PC-9 (cell line): ENCODE measurements at regions not wholly inside any gene's neighbourhood (a gene's known extent, or its start where the extent isn't known, plus 50 kb on each side); places are given as distances from the start of the nearest gene placed in this dataset.
"Not testable (repeated sequence)": the region's sequence is repeated elsewhere in the genome, so short reads cannot be mapped to it uniquely, and the experiment has no call there.

Experiments
- BruUV-seq: library from RNA; stranded (reverse); fragments of 400-500 nt; replicated peaks from 2 replicates; lab custom pipeline; 2021; lab: Mats Ljungman, UMichigan
- CTCF ChIA-PET: fragments of 300-600 bp; sonication (Branson Sonifier 250); formaldehyde crosslinking; loops from one replicate; lab custom pipeline; 2022; ENCODE audit warnings: antibody characterized with exemption; lab: Charles Lee
- POLR2A ChIA-PET: fragments of 300-600 bp; sonication (Branson Sonifier 250); formaldehyde crosslinking; loops from one replicate; lab custom pipeline; 2022; ENCODE audit warnings: antibody characterized with exemption; ENCODE audit not compliant: unreplicated experiment; lab: Charles Lee
- DNase-seq, 2 experiments: peaks; one replicate each; pipeline versions ENCODE4 v3.0.0 to v3.0.0-alpha.2; 2015 to 2022; ENCODE audit warnings: mixed read lengths in 1 of 2
- H2AFZ ChIP-seq: fragments of 200-600 bp; sonication (generic); 2 replicates; pipeline ENCODE4 v1.8.1; 2017; ENCODE audit warnings: antibody characterized with exemption
- H3F3A ChIP-seq: fragments of 200-600 bp; sonication (generic); 2 replicates; pipeline ENCODE4 v1.8.1; 2017; ENCODE audit warnings: antibody characterized with exemption, mild to moderate bottlenecking, low read depth; ENCODE audit not compliant: insufficient read depth
- H3K27ac ChIP-seq: fragments of 200-600 bp; sonication (generic); 2 replicates; pipeline ENCODE4 v1.6.1; 2016; ENCODE audit warnings: mixed run types
- H3K27me3 ChIP-seq: fragments of 200-600 bp; sonication (generic); 2 replicates; pipeline ENCODE4 v1.6.1; 2016; ENCODE audit warnings: low read depth, mixed run types; ENCODE audit not compliant: insufficient read depth
- H3K36me3 ChIP-seq: fragments of 200-600 bp; sonication (generic); 2 replicates; pipeline ENCODE4 v1.6.1; 2016; ENCODE audit warnings: low read depth, mixed run types
- H3K4me1 ChIP-seq: fragments of 200-600 bp; sonication (generic); replicated peaks from 2 replicates; pipeline ENCODE4 v1.6.1; 2016; ENCODE audit warnings: mixed run types; ENCODE audit not compliant: insufficient read depth
- H3K4me2 ChIP-seq: fragments of 200-600 bp; sonication (generic); 2 replicates; pipeline ENCODE4 v1.6.1; 2017; ENCODE audit warnings: mixed run types
- H3K4me3 ChIP-seq: fragments of 200-600 bp; sonication (generic); 2 replicates; pipeline ENCODE4 v1.6.1; 2016; ENCODE audit warnings: mixed run types
- H3K79me2 ChIP-seq: fragments of 200-600 bp; sonication (generic); 2 replicates; pipeline ENCODE4 v1.6.1; 2017; ENCODE audit warnings: low read depth, mixed run types
- H3K9me2 ChIP-seq: fragments of 200-600 bp; sonication (generic); 2 replicates; pipeline ENCODE4 v1.8.1; 2017; ENCODE audit warnings: mild to moderate bottlenecking; ENCODE audit not compliant: insufficient read depth
- H3K9me3 ChIP-seq: fragments of 200-600 bp; sonication (generic); 2 replicates; pipeline ENCODE4 v1.8.1; 2016; ENCODE audit warnings: low read depth; ENCODE audit not compliant: insufficient read depth
- H4K20me1 ChIP-seq: fragments of 200-600 bp; sonication (generic); 2 replicates; pipeline ENCODE4 v1.8.1; 2017; ENCODE audit not compliant: insufficient read depth
- EZH2 ChIP-seq: fragments of 200-600 bp; sonication (generic); IDR thresholded peaks from 2 replicates; pipeline ENCODE4 v1.8.0; 2017; ENCODE audit warnings: antibody characterized with exemption, low read depth
- intact Hi-C: fragments of 100-400 bp; cut with micrococcal nuclease; formaldehyde crosslinking; loops from one replicate; pipeline ENCODE4 v1.10.0; 2022; ENCODE audit not compliant: unreplicated experiment
- TF ChIP-seq, protein P1 (sequence below): fragments of 200-600 bp; sonication (generic); conservative IDR thresholded peaks from 2 replicates; pipeline ENCODE4 v1.6.1; 2017; ENCODE audit warnings: mixed run types, antibody characterized with exemption, mild to moderate bottlenecking, moderate library complexity

GRCh38 chr7:32761451-32762205 is 129.9 kb downstream of the KBTBD2 start:
- no TSS peak for BruUV-seq
- H3K27me3 ChIP-seq = no peaks in the 10 kb centered on the region
- no peaks in the 10 kb centered on the region for H3F3A ChIP-seq
- H3K9me2 ChIP-seq = no peaks in the 10 kb centered on the region
- POLR2A ChIA-PET = no interaction called here
- H3K4me3 ChIP-seq = no peak overlapping the region
- H3K4me2 ChIP-seq = no peak overlapping the region
- no peak overlapping the region for H3K27ac ChIP-seq
- CTCF ChIA-PET = no interaction called here
- TF ChIP-seq, protein P1, sequence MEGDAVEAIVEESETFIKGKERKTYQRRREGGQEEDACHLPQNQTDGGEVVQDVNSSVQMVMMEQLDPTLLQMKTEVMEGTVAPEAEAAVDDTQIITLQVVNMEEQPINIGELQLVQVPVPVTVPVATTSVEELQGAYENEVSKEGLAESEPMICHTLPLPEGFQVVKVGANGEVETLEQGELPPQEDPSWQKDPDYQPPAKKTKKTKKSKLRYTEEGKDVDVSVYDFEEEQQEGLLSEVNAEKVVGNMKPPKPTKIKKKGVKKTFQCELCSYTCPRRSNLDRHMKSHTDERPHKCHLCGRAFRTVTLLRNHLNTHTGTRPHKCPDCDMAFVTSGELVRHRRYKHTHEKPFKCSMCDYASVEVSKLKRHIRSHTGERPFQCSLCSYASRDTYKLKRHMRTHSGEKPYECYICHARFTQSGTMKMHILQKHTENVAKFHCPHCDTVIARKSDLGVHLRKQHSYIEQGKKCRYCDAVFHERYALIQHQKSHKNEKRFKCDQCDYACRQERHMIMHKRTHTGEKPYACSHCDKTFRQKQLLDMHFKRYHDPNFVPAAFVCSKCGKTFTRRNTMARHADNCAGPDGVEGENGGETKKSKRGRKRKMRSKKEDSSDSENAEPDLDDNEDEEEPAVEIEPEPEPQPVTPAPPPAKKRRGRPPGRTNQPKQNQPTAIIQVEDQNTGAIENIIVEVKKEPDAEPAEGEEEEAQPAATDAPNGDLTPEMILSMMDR = no peak
- TF ChIP-seq EZH2 = no peak
- H3K36me3 ChIP-seq = no peaks in the 10 kb centered on the region
- intact Hi-C loops = no loop called here
- H3K9me3 ChIP-seq = no peaks in the 10 kb centered on the region
- no peaks in the 10 kb centered on the region for H4K20me1 ChIP-seq
- no peaks in the 10 kb centered on the region for H3K4me1 ChIP-seq
- H3K79me2 ChIP-seq = no peaks in the 10 kb centered on the region
- no peak overlapping the region for H2AFZ ChIP-seq
- no peak for DNase-seq

GRCh38 chr7:32760755-32761154 is 130.8 kb downstream of the KBTBD2 start:
- H3F3A ChIP-seq, H3K36me3 ChIP-seq, BruUV-seq, H3K4me3 ChIP-seq, H3K27ac ChIP-seq, H2AFZ ChIP-seq, H3K4me2 ChIP-seq, H3K79me2 ChIP-seq, DNase-seq, H3K27me3 ChIP-seq, intact Hi-C loops, H3K9me3 ChIP-seq, H4K20me1 ChIP-seq, POLR2A ChIA-PET, H3K4me1 ChIP-seq, H3K9me2 ChIP-seq, CTCF ChIA-PET: not testable (repeated sequence)

GRCh38 chr7:32759859-32760258 is 131.7 kb downstream of the KBTBD2 start:
- H3K4me2 ChIP-seq, H2AFZ ChIP-seq, H3K4me3 ChIP-seq, H3K9me2 ChIP-seq, H3K27ac ChIP-seq, H3K4me1 ChIP-seq, H3K36me3 ChIP-seq, H3K9me3 ChIP-seq, intact Hi-C loops, H3K27me3 ChIP-seq, DNase-seq, CTCF ChIA-PET, H3K79me2 ChIP-seq, BruUV-seq, H3F3A ChIP-seq, H4K20me1 ChIP-seq, POLR2A ChIA-PET: not testable (repeated sequence)

DNA sequence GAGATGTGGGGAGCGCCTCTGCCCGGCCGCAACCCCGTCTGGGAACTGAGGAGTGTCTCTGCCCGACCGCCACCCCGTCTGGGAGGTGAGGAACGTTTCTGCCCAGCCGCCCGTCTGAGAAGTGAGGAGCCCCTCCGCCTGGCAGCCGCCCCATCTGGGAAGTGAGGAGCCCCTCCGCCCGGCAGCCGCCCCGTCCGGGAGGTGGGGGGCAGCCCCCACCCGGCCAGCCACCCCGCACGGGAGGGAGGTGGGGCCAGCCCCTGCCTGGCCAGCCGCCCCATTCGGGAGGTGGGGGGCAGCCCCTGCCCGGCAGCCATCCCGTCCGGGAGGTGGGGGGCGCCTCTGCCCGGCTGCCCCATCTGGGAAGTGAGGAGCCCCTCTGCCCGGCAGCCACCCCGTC is 137.7 kb downstream of the KBTBD2 start:
- H4K20me1 ChIP-seq, H3K9me2 ChIP-seq, H2AFZ ChIP-seq, H3K4me2 ChIP-seq, DNase-seq, H3K4me3 ChIP-seq, H3K79me2 ChIP-seq, H3K27me3 ChIP-seq, intact Hi-C loops, H3K36me3 ChIP-seq, POLR2A ChIA-PET, BruUV-seq, H3K27ac ChIP-seq, H3K9me3 ChIP-seq, H3K4me1 ChIP-seq, H3F3A ChIP-seq, CTCF ChIA-PET: not testable (repeated sequence)

GRCh38 chr7:32748337-32748736 is 143.2 kb downstream of the KBTBD2 start:
- H3K9me2 ChIP-seq, DNase-seq, H3K79me2 ChIP-seq, H3K4me1 ChIP-seq, POLR2A ChIA-PET, H3K27me3 ChIP-seq, H2AFZ ChIP-seq, H3K4me3 ChIP-seq, CTCF ChIA-PET, H3K36me3 ChIP-seq, H3F3A ChIP-seq, H3K4me2 ChIP-seq, H3K27ac ChIP-seq, BruUV-seq, H3K9me3 ChIP-seq, H4K20me1 ChIP-seq, intact Hi-C loops: not testable (repeated sequence)

DNA sequence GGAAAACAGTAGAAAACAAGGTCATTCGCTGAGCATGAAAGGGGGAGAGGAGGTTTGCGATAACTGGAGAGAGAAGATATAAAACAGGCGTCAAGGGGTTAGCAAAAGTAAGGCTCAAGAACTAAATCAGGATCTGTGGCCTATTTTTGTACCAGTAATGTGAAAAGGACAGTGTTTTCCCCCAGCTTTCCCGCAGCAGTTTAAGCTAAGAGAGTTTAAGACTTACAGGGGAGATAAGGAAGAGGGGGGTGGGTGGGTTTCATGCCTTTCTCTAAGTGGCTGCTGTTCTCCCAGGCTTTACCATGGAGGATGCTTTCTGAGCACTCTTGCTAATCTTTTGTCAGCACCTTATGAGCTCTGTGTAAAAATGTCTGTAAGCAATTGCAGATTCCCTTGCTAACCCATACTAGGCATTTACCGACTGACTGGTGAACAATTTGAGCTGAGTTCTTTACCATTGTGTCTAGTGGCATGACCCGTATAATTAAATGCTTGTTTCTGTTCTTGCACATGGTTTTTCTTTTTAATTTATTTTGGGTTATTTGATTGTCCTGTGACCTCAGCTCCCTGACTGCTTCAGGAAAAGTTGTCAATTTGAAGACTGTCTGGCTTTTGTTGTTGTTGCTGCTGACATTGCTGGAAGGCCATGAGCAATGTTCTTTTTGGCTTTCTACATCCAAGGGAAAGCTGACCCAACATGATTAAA is 144.0 kb downstream of the KBTBD2 start:
- H3F3A ChIP-seq, POLR2A ChIA-PET, CTCF ChIA-PET, H3K4me1 ChIP-seq, H3K9me2 ChIP-seq, H3K27me3 ChIP-seq, H3K4me3 ChIP-seq, H3K36me3 ChIP-seq, H3K9me3 ChIP-seq, intact Hi-C loops, H4K20me1 ChIP-seq, BruUV-seq, H3K4me2 ChIP-seq, H3K79me2 ChIP-seq, DNase-seq, H2AFZ ChIP-seq, H3K27ac ChIP-seq: not testable (repeated sequence)
